ENCODE measurements at regions not wholly inside any gene's neighbourhood (a gene's known extent, or its start where the extent isn't known, plus 50 kb on each side); places are given as distances from the start of the nearest gene placed in this dataset.
"Not testable (repeated sequence)": the region's sequence is repeated elsewhere in the genome, so short reads cannot be mapped to it uniquely, and the experiment has no call there.

DNA sequence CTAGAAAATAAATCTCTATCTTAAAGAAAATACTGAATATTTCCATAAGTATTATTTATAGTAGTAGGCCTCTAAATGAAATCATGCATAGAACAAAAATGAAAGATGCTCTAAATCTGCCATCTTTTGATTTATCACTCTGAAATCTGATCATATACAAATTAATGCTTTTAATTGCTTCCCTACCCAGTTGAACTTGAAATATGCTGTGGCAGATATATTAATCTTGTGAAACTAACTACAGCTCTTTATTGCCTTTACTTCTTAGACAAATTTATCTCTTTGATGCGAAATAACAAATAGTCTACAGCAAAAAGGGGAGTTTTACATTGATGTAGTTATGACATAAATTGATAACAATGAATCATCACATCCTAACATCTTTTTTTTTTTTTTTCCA is 510.7 kb upstream of the SLITRK6 start:
- no peaks in the 10 kb centered on the region for H3K4me1 Mint-ChIP-seq
- H3K27me3 Mint-ChIP-seq (ENCODE audit: low read depth, poor library complexity): no peaks in the 10 kb centered on the region
- H3K4me3 Mint-ChIP-seq: no peak overlapping the region
- no peaks in the 10 kb centered on the region for H3K9me3 Mint-ChIP-seq
- no peak for TF ChIP-seq CTCF (IDR thresholded peaks at IDR 0.05)
- no peak overlapping the region for H3K27ac Mint-ChIP-seq
- DNase-seq: no peak
- H3K36me3 Mint-ChIP-seq (ENCODE audit: low read depth): no peaks in the 10 kb centered on the region

- no peak for TF ChIP-seq CTCF (IDR thresholded peaks at IDR 0.05)
These were observed 514.2 kb upstream of the SLITRK6 start for GRCh38 chr13:86313421-86313820.

DNA sequence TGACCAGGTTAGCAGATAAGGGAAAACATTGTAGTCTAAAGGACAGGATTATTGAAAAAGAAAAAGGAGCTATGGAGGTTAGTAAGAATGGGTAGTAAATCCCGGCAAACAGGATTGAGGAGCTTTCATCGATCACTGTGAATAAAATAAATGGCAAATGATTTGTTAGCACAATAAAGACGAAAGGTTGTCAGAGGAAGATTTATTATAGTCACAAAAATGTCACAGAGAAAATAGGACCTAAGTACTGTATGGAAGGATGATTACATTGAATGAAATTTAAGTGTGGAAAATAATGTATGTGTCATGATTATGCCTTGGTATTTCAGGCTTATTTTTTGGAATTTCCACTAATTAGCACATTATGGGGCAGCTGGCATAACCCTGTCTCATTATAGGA is 519.2 kb upstream of the SLITRK6 start:
- TF ChIP-seq CTCF (IDR thresholded peaks at IDR 0.05): no peak

More at GRCh38 chr13:86313421-86313820, 514.2 kb upstream of the SLITRK6 start:
- H3K9me3 Mint-ChIP-seq: no peaks in the 10 kb centered on the region
- no peak overlapping the region for H3K27ac Mint-ChIP-seq
- no peak for DNase-seq
- no peaks in the 10 kb centered on the region for H3K36me3 Mint-ChIP-seq (ENCODE audit: low read depth)
- H3K4me3 Mint-ChIP-seq: no peak overlapping the region
- H3K27me3 Mint-ChIP-seq (ENCODE audit: low read depth, poor library complexity): no peaks in the 10 kb centered on the region
- H3K4me1 Mint-ChIP-seq: no peaks in the 10 kb centered on the region

DNA sequence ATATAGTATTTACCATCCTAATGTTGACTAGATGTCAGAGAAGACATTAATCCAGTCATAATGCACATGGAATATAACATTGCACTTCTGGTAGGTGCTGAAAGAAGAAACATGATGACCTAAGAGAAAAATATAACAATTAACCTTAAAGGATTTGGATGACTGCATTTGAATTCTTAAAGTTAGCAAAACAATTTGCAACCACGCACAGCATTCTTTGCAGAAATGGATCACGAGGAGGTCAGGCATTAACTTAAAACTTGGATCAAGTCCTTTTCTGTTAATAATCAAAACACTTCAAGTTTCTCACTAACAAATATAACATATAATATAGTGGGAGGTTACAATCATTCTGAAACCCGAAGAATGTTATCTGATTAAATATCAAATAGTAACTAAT is 525.0 kb upstream of the SLITRK6 start:
- Mint-ChIP-seq H3K27me3 (ENCODE audit: low read depth, poor library complexity) (no peaks in the 10 kb centered on the region), H3K27ac (no peak overlapping the region), H3K36me3 (ENCODE audit: low read depth) (no peaks in the 10 kb centered on the region), H3K9me3 (peaks cover 4% of the 10 kb centered on the region), H3K4me3 (no peak overlapping the region), H3K4me1 (no peaks in the 10 kb centered on the region)
- TF ChIP-seq CTCF (IDR thresholded peaks at IDR 0.05): no peak
- no peak for DNase-seq

More for the DNA sequence above, 519.2 kb upstream of the SLITRK6 start:
- Mint-ChIP-seq H3K4me3 (no peak overlapping the region), H3K4me1 (no peaks in the 10 kb centered on the region), H3K27me3 (ENCODE audit: low read depth, poor library complexity) (no peaks in the 10 kb centered on the region), H3K36me3 (ENCODE audit: low read depth) (no peaks in the 10 kb centered on the region), H3K9me3 (no peaks in the 10 kb centered on the region), H3K27ac (no peak overlapping the region)
- DNase-seq: no peak

GRCh38 chr13:86355301-86355700 is 556.1 kb upstream of the SLITRK6 start:
- no peaks in the 10 kb centered on the region for H3K27me3 Mint-ChIP-seq (ENCODE audit: low read depth, poor library complexity)
- no peak for TF ChIP-seq CTCF (IDR thresholded peaks at IDR 0.05)
- H3K4me3 Mint-ChIP-seq: no peak overlapping the region
- peaks cover 5% of the 10 kb centered on the region for H3K4me1 Mint-ChIP-seq
- no peak for DNase-seq
- H3K27ac Mint-ChIP-seq: no peak overlapping the region
- no peaks in the 10 kb centered on the region for H3K9me3 Mint-ChIP-seq
- no peaks in the 10 kb centered on the region for H3K36me3 Mint-ChIP-seq (ENCODE audit: low read depth)

- peaks cover 5% of the 10 kb centered on the region for H3K4me1 Mint-ChIP-seq
- no peak for DNase-seq
- no peak for TF ChIP-seq CTCF (IDR thresholded peaks at IDR 0.05)
- no peak overlapping the region for H3K4me3 Mint-ChIP-seq
- H3K36me3 Mint-ChIP-seq (ENCODE audit: low read depth): no peaks in the 10 kb centered on the region
- H3K27ac Mint-ChIP-seq: no peak overlapping the region
- no peaks in the 10 kb centered on the region for H3K27me3 Mint-ChIP-seq (ENCODE audit: low read depth, poor library complexity)
- H3K9me3 Mint-ChIP-seq: no peaks in the 10 kb centered on the region
These were observed 557.9 kb upstream of the SLITRK6 start for GRCh38 chr13:86357106-86357505.

- not testable (repeated sequence) for H3K9me3 Mint-ChIP-seq; H3K4me3 Mint-ChIP-seq; H3K27me3 Mint-ChIP-seq (ENCODE audit: low read depth, poor library complexity); DNase-seq; H3K27ac Mint-ChIP-seq; H3K36me3 Mint-ChIP-seq (ENCODE audit: low read depth)
- peaks cover 12% of the 10 kb centered on the region for H3K4me1 Mint-ChIP-seq
These were observed 564.5 kb upstream of the SLITRK6 start for GRCh38 chr13:86363749-86364148.
